HUES64 (cell line): ENCODE measurements at regions not wholly inside any gene's neighbourhood (a gene's known extent, or its start where the extent isn't known, plus 50 kb on each side); places are given as distances from the start of the nearest gene placed in this dataset.
"Not testable (repeated sequence)": the region's sequence is repeated elsewhere in the genome, so short reads cannot be mapped to it uniquely, and the experiment has no call there.

Experiments used
- H3K27ac ChIP-seq: 2 replicates; pipeline ENCODE4 v1.7.0; 2013; ENCODE audit warnings: low read depth, low read length, inconsistent platforms
- H3K27me3 ChIP-seq: 2 replicates; pipeline ENCODE4 v1.6.1; 2013; ENCODE audit warnings: mild to moderate bottlenecking, low read length; ENCODE audit not compliant: insufficient read depth
- H3K36me3 ChIP-seq: 2 replicates; pipeline ENCODE4 v1.6.1; 2013; ENCODE audit warnings: mild to moderate bottlenecking, low read length; ENCODE audit not compliant: insufficient read depth
- H3K4me1 ChIP-seq: 2 replicates; pipeline ENCODE4 v1.6.1; 2013; ENCODE audit warnings: mild to moderate bottlenecking, low read length, moderate library complexity; ENCODE audit not compliant: insufficient read depth
- H3K4me3 ChIP-seq: 2 replicates; pipeline ENCODE4 v1.5.1; 2013; ENCODE audit warnings: mild to moderate bottlenecking, low read length, moderate library complexity
- H3K9ac ChIP-seq: 2 replicates; pipeline ENCODE4 v1.6.1; 2013; ENCODE audit warnings: mild to moderate bottlenecking, low read depth, low read length
- H3K9me3 ChIP-seq: 2 replicates; pipeline ENCODE4 v1.6.1; 2013; ENCODE audit warnings: low read depth, low read length; ENCODE audit not compliant: insufficient read depth
- WGBS: fragments of 150-250, 120-280 bp; methylation state at CpG from one replicate; pipeline ENCODE4 v1.1.7; 2013; ENCODE audit warnings: missing lambda C conversion rate; 5-methylcytosine and 5-hydroxymethylcytosine counted together

GRCh38 chr14:49114161-49114893 is 471.9 kb downstream of the RPS29 start:
- H3K4me3 ChIP-seq: no peak overlapping the region
- H3K36me3 ChIP-seq: no peaks in the 10 kb centered on the region
- H3K27me3 ChIP-seq: no peaks in the 10 kb centered on the region
- no peak overlapping the region for H3K27ac ChIP-seq
- WGBS: 91% methylated on average over 6 of the region's 6 CpGs
- H3K9ac ChIP-seq: no peak overlapping the region
- H3K4me1 ChIP-seq: no peaks in the 10 kb centered on the region
- H3K9me3 ChIP-seq: no peaks in the 10 kb centered on the region

- Histone ChIP-seq H3K4me1 (no peaks in the 10 kb centered on the region), H3K36me3 (no peaks in the 10 kb centered on the region), H3K4me3 (no peak overlapping the region), H3K9ac (no peak overlapping the region), H3K9me3 (no peaks in the 10 kb centered on the region), H3K27ac (no peak overlapping the region), H3K27me3 (no peaks in the 10 kb centered on the region)
- WGBS: 86% methylated on average over 7 of the region's 8 CpGs
Observed at GRCh38 chr14:49106741-49107667, 479.2 kb downstream of the RPS29 start.

- no peaks in the 10 kb centered on the region for H3K27me3 ChIP-seq
- H3K4me1 ChIP-seq: no peaks in the 10 kb centered on the region
- H3K4me3 ChIP-seq: no peak overlapping the region
- no peak overlapping the region for H3K27ac ChIP-seq
- H3K36me3 ChIP-seq: no peaks in the 10 kb centered on the region
- no peak overlapping the region for H3K9ac ChIP-seq
- 93% methylated on average over 1 of the region's 1 CpG for WGBS
- no peaks in the 10 kb centered on the region for H3K9me3 ChIP-seq
Observed at GRCh38 chr14:49105956-49106355, 480.2 kb downstream of the RPS29 start.

- Histone ChIP-seq H3K27ac (no peak overlapping the region), H3K27me3 (no peaks in the 10 kb centered on the region), H3K9ac (no peak overlapping the region), H3K9me3 (no peaks in the 10 kb centered on the region), H3K4me3 (no peak overlapping the region), H3K4me1 (no peaks in the 10 kb centered on the region), H3K36me3 (no peaks in the 10 kb centered on the region)
- WGBS: 100% methylated on average over 4 of the region's 4 CpGs
Observed at GRCh38 chr14:49105512-49105911, 480.7 kb downstream of the RPS29 start.

GRCh38 chr14:49092345-49092744 is 493.8 kb downstream of the RPS29 start:
- 0 out of 2 replicates have a peak, but pooled peaks cover 5% of the 10 kb centered on the region for H3K9me3 ChIP-seq
- H3K4me3 ChIP-seq: no peak overlapping the region
- no peaks in the 10 kb centered on the region for H3K36me3 ChIP-seq
- no peaks in the 10 kb centered on the region for H3K27me3 ChIP-seq
- H3K9ac ChIP-seq: no peak overlapping the region
- 90% methylated on average over 1 of the region's 1 CpG for WGBS
- no peaks in the 10 kb centered on the region for H3K4me1 ChIP-seq
- no peak overlapping the region for H3K27ac ChIP-seq

GRCh38 chr14:49089107-49089506 is 497.1 kb downstream of the RPS29 start:
- no peak overlapping the region for H3K27ac ChIP-seq
- no peak overlapping the region for H3K4me3 ChIP-seq
- no peaks in the 10 kb centered on the region for H3K9me3 ChIP-seq
- no peak overlapping the region for H3K9ac ChIP-seq
- 98% methylated on average over 3 of the region's 3 CpGs for WGBS
- H3K4me1 ChIP-seq: no peaks in the 10 kb centered on the region
- no peaks in the 10 kb centered on the region for H3K27me3 ChIP-seq
- no peaks in the 10 kb centered on the region for H3K36me3 ChIP-seq

- H3K4me1 ChIP-seq, H3K27me3 ChIP-seq, H3K27ac ChIP-seq, H3K36me3 ChIP-seq, H3K9ac ChIP-seq, H3K4me3 ChIP-seq, H3K9me3 ChIP-seq: not testable (repeated sequence)
Observed at GRCh38 chr14:49073292-49073691, 512.9 kb downstream of the RPS29 start.

- 91% methylated on average over 1 of the region's 1 CpG for WGBS
- no peak overlapping the region for H3K27ac ChIP-seq
Observed at GRCh38 chr14:49058511-49058910, 527.7 kb downstream of the RPS29 start.

GRCh38 chr14:49057838-49058510 is 528.2 kb downstream of the RPS29 start:
- Histone ChIP-seq H3K4me3 (no peak overlapping the region), H3K9ac (no peak overlapping the region), H3K27ac (no peak overlapping the region), H3K36me3 (no peaks in the 10 kb centered on the region), H3K27me3 (no peaks in the 10 kb centered on the region), H3K9me3 (no peaks in the 10 kb centered on the region), H3K4me1 (no peaks in the 10 kb centered on the region)
- 92% methylated on average over 1 of the region's 1 CpG for WGBS

More at GRCh38 chr14:49058511-49058910, 527.7 kb downstream of the RPS29 start:
- no peaks in the 10 kb centered on the region for H3K36me3 ChIP-seq
- no peak overlapping the region for H3K4me3 ChIP-seq
- no peaks in the 10 kb centered on the region for H3K9me3 ChIP-seq
- H3K9ac ChIP-seq: no peak overlapping the region
- H3K4me1 ChIP-seq: no peaks in the 10 kb centered on the region
- no peaks in the 10 kb centered on the region for H3K27me3 ChIP-seq

- H3K9me3 ChIP-seq: no peaks in the 10 kb centered on the region
- no peaks in the 10 kb centered on the region for H3K27me3 ChIP-seq
- H3K4me3 ChIP-seq: no peak overlapping the region
- no peak overlapping the region for H3K27ac ChIP-seq
- H3K4me1 ChIP-seq: no peaks in the 10 kb centered on the region
- WGBS: no CpG with 5 or more reads among the region's 1 CpG
- no peak overlapping the region for H3K9ac ChIP-seq
- H3K36me3 ChIP-seq: no peaks in the 10 kb centered on the region
Observed at GRCh38 chr14:49056021-49056420, 530.2 kb downstream of the RPS29 start.

- Histone ChIP-seq H3K4me3 (no peak overlapping the region), H3K4me1 (no peaks in the 10 kb centered on the region), H3K9me3 (no peaks in the 10 kb centered on the region), H3K36me3 (no peaks in the 10 kb centered on the region), H3K27ac (no peak overlapping the region), H3K9ac (no peak overlapping the region), H3K27me3 (no peaks in the 10 kb centered on the region)
- WGBS: 93% methylated on average over 2 of the region's 2 CpGs
Observed at GRCh38 chr14:49052521-49052920, 533.7 kb downstream of the RPS29 start.
